ENCODE measurements at regions not wholly inside any gene's neighbourhood (a gene's known extent, or its start where the extent isn't known, plus 50 kb on each side); places are given as distances from the start of the nearest gene placed in this dataset.

DNA sequence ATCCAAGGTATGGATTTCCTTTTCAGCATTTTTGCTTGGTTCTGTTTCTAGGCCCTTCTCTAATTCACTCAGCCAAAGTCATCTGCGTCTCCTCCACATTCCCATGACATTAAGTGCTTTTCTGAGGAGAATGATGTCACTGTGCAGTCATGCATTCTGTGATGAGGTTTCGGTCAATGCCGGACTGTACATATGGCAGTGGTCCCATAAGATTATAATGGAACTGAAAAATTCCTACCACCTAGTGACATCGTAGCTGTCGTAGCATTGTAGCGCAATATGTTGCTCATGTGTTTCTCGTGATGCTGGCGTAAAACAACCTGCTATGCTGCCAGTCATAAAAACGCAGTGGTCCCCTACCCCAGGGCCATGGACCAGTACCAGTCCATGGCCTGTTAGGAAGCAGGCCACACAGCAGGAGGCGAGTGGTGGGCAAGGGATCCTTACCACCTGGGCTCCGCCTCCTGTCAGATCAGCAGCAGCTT is 63.4 kb upstream of the TNFRSF19 start:
- Histone ChIP-seq H3K36me3 (replicated peaks; ENCODE audit: insufficient read depth, low read depth) (no peaks in the 10 kb centered on the region), H3K4me3 (no peak overlapping the region), H3K27ac (peak overlapping the region; percentile 56), H3K4me2 (no peak overlapping the region), H2AFZ (no peak overlapping the region), H3K79me2 (no peaks in the 10 kb centered on the region), H3K4me1 (ENCODE audit: insufficient read depth) (peaks cover 12% of the 10 kb centered on the region), H3K9me3 (ENCODE audit: low read depth) (no peaks in the 10 kb centered on the region), H4K20me1 (ENCODE audit: insufficient read depth, poor library complexity, severe bottlenecking) (no peaks in the 10 kb centered on the region), H3K27me3 (no peaks in the 10 kb centered on the region), H3K9me2 (replicated peaks; ENCODE audit: insufficient read depth) (no peaks in the 10 kb centered on the region)
- TF ChIP-seq EZH2phosphoT487 (IDR thresholded peaks at IDR 0.05; ENCODE audit: low read depth, severe bottlenecking, unreplicated experiment) = no peak
- no peak for TF ChIP-seq EZH2 (IDR thresholded peaks at IDR 0.05; ENCODE audit: borderline replicate concordance)
- TF ChIP-seq, protein P1, sequence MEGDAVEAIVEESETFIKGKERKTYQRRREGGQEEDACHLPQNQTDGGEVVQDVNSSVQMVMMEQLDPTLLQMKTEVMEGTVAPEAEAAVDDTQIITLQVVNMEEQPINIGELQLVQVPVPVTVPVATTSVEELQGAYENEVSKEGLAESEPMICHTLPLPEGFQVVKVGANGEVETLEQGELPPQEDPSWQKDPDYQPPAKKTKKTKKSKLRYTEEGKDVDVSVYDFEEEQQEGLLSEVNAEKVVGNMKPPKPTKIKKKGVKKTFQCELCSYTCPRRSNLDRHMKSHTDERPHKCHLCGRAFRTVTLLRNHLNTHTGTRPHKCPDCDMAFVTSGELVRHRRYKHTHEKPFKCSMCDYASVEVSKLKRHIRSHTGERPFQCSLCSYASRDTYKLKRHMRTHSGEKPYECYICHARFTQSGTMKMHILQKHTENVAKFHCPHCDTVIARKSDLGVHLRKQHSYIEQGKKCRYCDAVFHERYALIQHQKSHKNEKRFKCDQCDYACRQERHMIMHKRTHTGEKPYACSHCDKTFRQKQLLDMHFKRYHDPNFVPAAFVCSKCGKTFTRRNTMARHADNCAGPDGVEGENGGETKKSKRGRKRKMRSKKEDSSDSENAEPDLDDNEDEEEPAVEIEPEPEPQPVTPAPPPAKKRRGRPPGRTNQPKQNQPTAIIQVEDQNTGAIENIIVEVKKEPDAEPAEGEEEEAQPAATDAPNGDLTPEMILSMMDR (IDR thresholded peaks at IDR 0.05; ENCODE audit: poor library complexity) = no peak
- peak; percentile 21 for DNase-seq (ENCODE audit: low spot score)
- 76% methylated on average over 11 of the region's 11 CpGs for WGBS (ENCODE audit: low lambda C conversion rate, missing lambda C conversion rate)

DNA sequence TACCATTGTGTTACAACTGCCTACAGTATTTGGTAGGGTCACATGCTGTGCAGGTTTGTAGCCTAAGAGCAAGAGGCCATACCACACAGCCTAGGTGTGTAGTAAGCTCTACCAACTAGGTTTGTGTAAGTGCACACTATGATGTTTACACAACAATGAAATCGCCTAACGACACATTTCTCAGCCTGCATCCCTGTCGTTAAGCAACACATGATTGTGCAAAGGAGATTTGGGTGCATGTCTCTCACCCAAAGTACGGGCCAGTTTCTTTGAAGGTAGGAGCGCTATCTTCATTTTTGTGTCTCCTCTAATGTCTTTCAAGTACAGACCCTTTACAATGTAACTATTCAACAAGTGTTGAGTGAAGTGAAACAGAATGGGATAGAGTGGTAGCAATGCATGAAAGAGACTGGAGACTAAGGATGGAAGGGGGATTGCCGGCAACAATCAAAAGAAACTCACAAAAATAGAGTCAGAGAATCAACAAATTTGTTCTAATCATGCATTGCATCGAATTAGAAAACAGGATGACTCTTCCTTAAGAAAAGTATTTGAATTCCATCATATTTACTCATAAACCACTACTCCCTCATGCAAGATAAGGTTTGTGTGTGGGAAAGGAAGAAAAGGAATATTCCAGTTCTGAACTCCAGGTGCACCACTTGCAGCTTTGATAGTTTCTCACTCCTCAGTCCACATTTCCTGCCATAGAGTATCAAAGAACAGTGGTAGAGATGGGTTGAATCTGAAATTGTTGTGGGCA is 60.2 kb upstream of the TNFRSF19 start:
- H3K4me1 ChIP-seq (ENCODE audit: insufficient read depth) = peaks cover 7% of the 10 kb centered on the region
- H3K9me3 ChIP-seq (ENCODE audit: low read depth) = no peaks in the 10 kb centered on the region
- no peak for DNase-seq (ENCODE audit: low spot score)
- H4K20me1 ChIP-seq (ENCODE audit: insufficient read depth, poor library complexity, severe bottlenecking) = no peaks in the 10 kb centered on the region
- 82% methylated on average over 7 of the region's 7 CpGs for WGBS (ENCODE audit: low lambda C conversion rate, missing lambda C conversion rate)
- no peak overlapping the region for H3K4me3 ChIP-seq
- TF ChIP-seq, protein P1 (IDR thresholded peaks at IDR 0.05; ENCODE audit: poor library complexity) = no peak
- no peaks in the 10 kb centered on the region for H3K36me3 ChIP-seq (replicated peaks; ENCODE audit: insufficient read depth, low read depth)
- H3K79me2 ChIP-seq = no peaks in the 10 kb centered on the region
- H3K4me2 ChIP-seq = no peak overlapping the region
- no peaks in the 10 kb centered on the region for H3K9me2 ChIP-seq (replicated peaks; ENCODE audit: insufficient read depth)
- no peak overlapping the region for H2AFZ ChIP-seq
- H3K27me3 ChIP-seq = no peaks in the 10 kb centered on the region
- H3K27ac ChIP-seq = no peak overlapping the region

DNA sequence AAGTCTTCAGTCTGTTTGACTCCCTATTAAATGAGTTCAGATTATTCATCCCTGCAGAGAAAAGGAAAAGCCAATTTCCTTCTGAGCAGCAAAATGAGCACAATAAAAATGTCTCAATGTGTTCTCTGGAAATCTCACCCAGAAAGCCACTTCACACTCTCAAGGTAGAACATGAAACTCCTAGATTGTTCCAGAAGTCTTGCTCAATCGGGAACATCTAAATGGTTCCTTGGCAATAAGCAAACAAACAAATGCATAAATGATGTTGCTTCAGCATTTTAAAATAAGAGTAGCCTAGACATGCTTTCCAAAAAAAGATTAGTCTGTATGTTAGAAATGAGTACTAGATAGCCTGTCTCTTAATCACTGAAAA is 59.7 kb upstream of the TNFRSF19 start:
- Histone ChIP-seq H3K9me3 (ENCODE audit: low read depth) (no peaks in the 10 kb centered on the region), H3K27me3 (no peaks in the 10 kb centered on the region), H2AFZ (no peak overlapping the region), H3K79me2 (no peaks in the 10 kb centered on the region), H3K4me3 (no peak overlapping the region), H4K20me1 (ENCODE audit: insufficient read depth, poor library complexity, severe bottlenecking) (no peaks in the 10 kb centered on the region), H3K4me2 (no peak overlapping the region), H3K36me3 (replicated peaks; ENCODE audit: insufficient read depth, low read depth) (no peaks in the 10 kb centered on the region), H3K4me1 (ENCODE audit: insufficient read depth) (peaks cover 1% of the 10 kb centered on the region), H3K27ac (no peak overlapping the region), H3K9me2 (replicated peaks; ENCODE audit: insufficient read depth) (no peaks in the 10 kb centered on the region)
- no peak for DNase-seq (ENCODE audit: low spot score)
- no peak for TF ChIP-seq EZH2 (IDR thresholded peaks at IDR 0.05; ENCODE audit: borderline replicate concordance)
- TF ChIP-seq, protein P1 (IDR thresholded peaks at IDR 0.05; ENCODE audit: poor library complexity) = no peak
- TF ChIP-seq EZH2phosphoT487 (IDR thresholded peaks at IDR 0.05; ENCODE audit: low read depth, severe bottlenecking, unreplicated experiment) = no peak
- 94% methylated on average over 1 of the region's 1 CpG for WGBS (ENCODE audit: low lambda C conversion rate, missing lambda C conversion rate)
